GM12878 (cell line): ENCODE measurements at regions not wholly inside any gene's neighbourhood (a gene's known extent, or its start where the extent isn't known, plus 50 kb on each side); places are given as distances from the start of the nearest gene placed in this dataset.

Experiments used
- ATAC-seq: fragments of 200-7000 bp; cut with Tn5 transposase; 3 replicates; pipeline ENCODE4 v1.9.1; 2020; ENCODE audit warnings: mild to moderate bottlenecking, moderate library complexity
- BruUV-seq: library from RNA; stranded (reverse); fragments of 400-500 nt; replicated peaks from 2 replicates; lab custom pipeline; 2021; lab: Mats Ljungman, UMichigan
- CTCF ChIA-PET: fragments of 300-600 bp; sonication (Branson Sonifier 250); formaldehyde crosslinking; extraction: SDS; loops from one replicate; lab custom pipeline; 2021; ENCODE audit warnings: inconsistent platforms; lab: Yijun Ruan, JAX
- POLR2A ChIA-PET: fragments of 350-600 bp; formaldehyde crosslinking; extraction: SDS; loops from one replicate; lab custom pipeline; 2021; ENCODE audit warnings: inconsistent platforms; lab: Charles Lee
- RAD21 ChIA-PET: fragments of 300-600 bp; sonication (Branson Sonifier 250); formaldehyde crosslinking; loops from one replicate; lab custom pipeline; 2023; ENCODE audit warnings: antibody characterized with exemption; ENCODE audit not compliant: unreplicated experiment; lab: Charles Lee
- SMC1A ChIA-PET: fragments of 300-600 bp; sonication (Branson Sonifier 250); formaldehyde crosslinking; loops from one replicate; lab custom pipeline; 2023; ENCODE audit not compliant: unreplicated experiment, uncharacterized antibody; lab: Charles Lee
- DNase-seq: peaks from one replicate; pipeline ENCODE4 v3.0.0-alpha.2; 2011; ENCODE audit warnings: low read depth, low spot score
- FAIRE-seq: peaks from 3 replicates; lab custom pipeline; 2011; peaks lifted over from hg19 to GRCh38; lab: Jason Lieb, UNC
- H2AFZ ChIP-seq: 2 replicates; pipeline ENCODE4 v1.6.0; 2011; ENCODE audit warnings: low read depth, low read length, control low read depth; ENCODE audit not compliant: control insufficient read depth
- H3K27ac ChIP-seq: 2 replicates; pipeline ENCODE4 v1.5.1; 2011; ENCODE audit warnings: control low read depth; ENCODE audit not compliant: control insufficient read depth, insufficient read depth
- H3K27me3 ChIP-seq, 2 experiments: replicated peaks in 1 of 2; 2 replicates each; pipeline versions ENCODE4 v1.6.0 to v1.6.1; 2011; ENCODE audit warnings: low read length in 1 of 2; ENCODE audit not compliant: control insufficient read depth in 2 of 2, insufficient read depth in 2 of 2
- H3K36me3 ChIP-seq, 2 experiments: 2 replicates each; pipeline ENCODE4 v1.5.1; 2011; ENCODE audit warnings: low read length in 1 of 2; ENCODE audit not compliant: control insufficient read depth in 2 of 2, insufficient read depth in 2 of 2
- H3K4me1 ChIP-seq: 2 replicates; pipeline ENCODE4 v1.6.1; 2011; ENCODE audit warnings: mild to moderate bottlenecking, low read length, moderate library complexity, mixed read lengths; ENCODE audit not compliant: control insufficient read depth, insufficient read depth
- H3K4me2 ChIP-seq: 2 replicates; pipeline ENCODE4 v1.6.0; 2011; ENCODE audit warnings: control low read depth; ENCODE audit not compliant: control insufficient read depth, insufficient read depth
- H3K4me3 ChIP-seq: fragments of 200-600 bp; sonication (generic); 2 replicates; pipeline ENCODE4 v1.5.1; 2016
- H3K79me2 ChIP-seq: 2 replicates; pipeline ENCODE4 v1.6.0; 2011; ENCODE audit warnings: low read length; ENCODE audit not compliant: control insufficient read depth, insufficient read depth
- H3K9ac ChIP-seq: 2 replicates; pipeline ENCODE4 v1.8.0; 2011; ENCODE audit warnings: low read length, control low read depth, mixed read lengths; ENCODE audit not compliant: control insufficient read depth, insufficient read depth
- H3K9me3 ChIP-seq: replicated peaks from 3 replicates; pipeline ENCODE4 v1.5.1; 2011; ENCODE audit warnings: mild to moderate bottlenecking, low read length; ENCODE audit not compliant: control insufficient read depth, insufficient read depth
- H4K20me1 ChIP-seq: 2 replicates; pipeline ENCODE4 v1.6.0; 2011; ENCODE audit not compliant: control insufficient read depth, insufficient read depth
- ATF3 ChIP-seq: IDR thresholded peaks from 2 replicates; pipeline ENCODE4 v1.6.1; 2011; ENCODE audit warnings: low read depth, mild to moderate bottlenecking, low read length, moderate library complexity, borderline replicate concordance; ENCODE audit errors: extremely low read depth
- CEBPZ ChIP-seq: fragments of 150-350 bp; IDR thresholded peaks from 2 replicates; pipeline ENCODE4 v1.6.1; 2016; ENCODE audit warnings: low read depth, low read length
- FOXM1 ChIP-seq: IDR thresholded peaks from 2 replicates; pipeline ENCODE4 v1.6.1; 2012; ENCODE audit warnings: low read depth, mild to moderate bottlenecking, inconsistent platforms, low read length, moderate library complexity
- HCFC1 ChIP-seq: fragments of 150-350 bp; IDR thresholded peaks from 2 replicates; pipeline ENCODE4 v1.6.1; 2014; ENCODE audit warnings: low read length
- IKZF1 ChIP-seq: fragments of 450-650 bp; conservative IDR thresholded peaks from 2 replicates; pipeline ENCODE4 v1.6.1; 2017; ENCODE audit warnings: antibody characterized with exemption, mild to moderate bottlenecking
- IKZF2 ChIP-seq, 2 experiments: fragments of 450-650 bp; IDR thresholded peaks; 2 replicates each; pipeline ENCODE4 v1.6.1; 2017; ENCODE audit warnings: mild to moderate bottlenecking in 2 of 2, moderate library complexity in 2 of 2
- JUNB ChIP-seq: IDR thresholded peaks from 2 replicates; pipeline ENCODE4 v1.6.1; 2016; ENCODE audit warnings: antibody characterized with exemption, mild to moderate bottlenecking
- KAT2A ChIP-seq: conservative IDR thresholded peaks from 2 replicates; pipeline ENCODE4 v1.6.1; 2011; ENCODE audit warnings: low read depth, low read length; ENCODE audit not compliant: control insufficient read depth
- KDM1A ChIP-seq: fragments of 200-600 bp; sonication (generic); IDR thresholded peaks from 2 replicates; pipeline ENCODE4 v1.6.1; 2016; ENCODE audit warnings: borderline replicate concordance
- MTA2 ChIP-seq: fragments of 450-650 bp; IDR thresholded peaks from 2 replicates; pipeline ENCODE4 v1.6.1; 2016; ENCODE audit warnings: low read depth, mild to moderate bottlenecking, moderate library complexity
- NRF1 ChIP-seq: conservative IDR thresholded peaks from 2 replicates; pipeline ENCODE4 v1.6.1; 2011; ENCODE audit warnings: mild to moderate bottlenecking, low read depth, low read length, improper control_type of control experiment
- PAX8 ChIP-seq: fragments of 450-650 bp; IDR thresholded peaks from 2 replicates; pipeline ENCODE4 v1.6.1; 2017; ENCODE audit warnings: mild to moderate bottlenecking, moderate library complexity
- RB1 ChIP-seq: fragments of 450-650 bp; formaldehyde crosslinking; IDR thresholded peaks from 2 replicates; pipeline ENCODE4 v1.6.1; 2017; ENCODE audit warnings: mild to moderate bottlenecking, borderline replicate concordance
- RELA ChIP-seq: fragments of 450-650 bp; IDR thresholded peaks from 2 replicates; pipeline ENCODE4 v1.8.0; 2014; ENCODE audit warnings: borderline replicate concordance; ENCODE audit not compliant: partially characterized antibody
- SKIL ChIP-seq: fragments of 450-650 bp; IDR thresholded peaks from 2 replicates; pipeline ENCODE4 v1.6.1; 2017; ENCODE audit warnings: mild to moderate bottlenecking, low read depth, inconsistent platforms; ENCODE audit not compliant: poor library complexity, severe bottlenecking
- SMARCA5 ChIP-seq: fragments of 450-650 bp; IDR thresholded peaks from 2 replicates; pipeline ENCODE4 v1.6.1; 2017; ENCODE audit warnings: mild to moderate bottlenecking
- SRF ChIP-seq, 2 experiments: IDR thresholded peaks; 2 replicates each; pipeline ENCODE4 v1.6.1; 2011; ENCODE audit warnings: low read depth in 2 of 2, low read length in 2 of 2, mild to moderate bottlenecking in 1 of 2, moderate library complexity in 1 of 2
- WGBS: methylation state at CpG from one replicate; pipeline ENCODE4 v1.1.6; 2016; ENCODE audit warnings: low lambda C conversion rate; ENCODE audit not compliant: insufficient replicate concordance, insufficient coverage; ENCODE audit errors: missing lambda C conversion rate; 5-methylcytosine and 5-hydroxymethylcytosine counted together
- in situ Hi-C: fragments of 300-500 bp; cut with MboI; formaldehyde crosslinking; loops from 9 replicates; pipeline ENCODE4 v1.14.3; 2018; ENCODE audit warnings: mixed read lengths
- intact Hi-C: fragments of 100-400 bp; cut with micrococcal nuclease; formaldehyde crosslinking; loops from one replicate; pipeline ENCODE4 v1.14.2; 2022; ENCODE audit not compliant: unreplicated experiment

GRCh38 chr10:107749235-107749634, 584.7 kb upstream of the SORCS1 start:
- 41% methylated on average over 3 of the region's 3 CpGs for WGBS
- Histone ChIP-seq H3K27me3 (no peaks in the 10 kb centered on the region), H3K4me2 (no peak overlapping the region), H3K9ac (no peak overlapping the region), H3K9me3 (no peaks in the 10 kb centered on the region), H3K4me3 (no peak overlapping the region), H3K36me3 (no peaks in the 10 kb centered on the region), H3K4me1 (no peaks in the 10 kb centered on the region), H3K27ac (no peak overlapping the region), H4K20me1 (no peaks in the 10 kb centered on the region), H2AFZ (no peak overlapping the region), H3K79me2 (no peaks in the 10 kb centered on the region)
- intact Hi-C loops = no loop called here
- no peak for TF ChIP-seq ATF3
- TF ChIP-seq KDM1A = no peak
- no peak for TF ChIP-seq JUNB
- no peak for TF ChIP-seq FOXM1
- no peak for TF ChIP-seq PAX8
- no peak for TF ChIP-seq IKZF1
- TF ChIP-seq SRF (IDR thresholded peaks at IDR 0.05; ENCODE audit: low read depth in 2 of 2, low read length in 2 of 2) = no peak
- TF ChIP-seq IKZF2 (IDR thresholded peaks at IDR 0.05) = no peak
- no peak for TF ChIP-seq RB1
- no peak for TF ChIP-seq SMARCA5
- no peak for TF ChIP-seq CEBPZ
- TF ChIP-seq MTA2 = no peak
- TF ChIP-seq NRF1 = no peak
- TF ChIP-seq RELA = no peak
- no peak for TF ChIP-seq SKIL
- no peak for TF ChIP-seq KAT2A
- no peak for TF ChIP-seq HCFC1
- RAD21 ChIA-PET = interaction anchor here (1.4 kb wide), 1 partner anchor 340 kb away, joined by 3 read pairs; no protein-coding TSS in a partner anchor
- DNase-seq (no peak), ATAC-seq (no peak), FAIRE-seq (no peak)
- in situ Hi-C loops = no loop called here
- POLR2A ChIA-PET = no interaction called here
- BruUV-seq = no TSS peak
- SMC1A ChIA-PET = no interaction called here
- CTCF ChIA-PET = no interaction called here
